H9 (cell line): ENCODE measurements at regions not wholly inside any gene's neighbourhood (a gene's known extent, or its start where the extent isn't known, plus 50 kb on each side); places are given as distances from the start of the nearest gene placed in this dataset.

Experiments
- DNase-seq: peaks from one replicate; pipeline ENCODE4 v3.0.0-alpha.2; 2017
- H2AFZ ChIP-seq: one replicate; pipeline ENCODE4 v1.6.1; 2013; ENCODE audit warnings: mild to moderate bottlenecking, low read length, control low read depth, moderate library complexity
- H2AK5ac ChIP-seq: 2 replicates; pipeline ENCODE4 v1.6.1; 2013; ENCODE audit warnings: low read length, control low read depth, mixed read lengths; ENCODE audit not compliant: insufficient read length
- H2BK120ac ChIP-seq: one replicate; pipeline ENCODE4 v1.6.1; 2013; ENCODE audit warnings: low read depth, mild to moderate bottlenecking, low read length, control low read depth, inconsistent platforms; ENCODE audit not compliant: poor library complexity, severe bottlenecking
- H2BK12ac ChIP-seq: 2 replicates; pipeline ENCODE4 v1.6.1; 2013; ENCODE audit warnings: low read length, control low read depth, mixed read lengths, low read depth; ENCODE audit not compliant: insufficient read length
- H2BK15ac ChIP-seq: 2 replicates; pipeline ENCODE4 v1.6.1; 2013; ENCODE audit warnings: low read depth, low read length, control low read depth
- H2BK20ac ChIP-seq: one replicate; pipeline ENCODE4 v1.6.1; 2013; ENCODE audit warnings: low read depth, mild to moderate bottlenecking, low read length, control low read depth, inconsistent platforms; ENCODE audit not compliant: poor library complexity, severe bottlenecking
- H2BK5ac ChIP-seq: 2 replicates; pipeline ENCODE4 v1.6.1; 2013; ENCODE audit warnings: low read length, control low read depth, mixed read lengths; ENCODE audit not compliant: insufficient read length
- H3K14ac ChIP-seq: 2 replicates; pipeline ENCODE4 v1.6.1; 2013; ENCODE audit warnings: low read length, control low read depth; ENCODE audit not compliant: insufficient read depth
- H3K18ac ChIP-seq: 2 replicates; pipeline ENCODE4 v1.6.1; 2013; ENCODE audit warnings: low read depth, mild to moderate bottlenecking, mixed read lengths, low read length, control low read depth; ENCODE audit not compliant: insufficient read length
- H3K23ac ChIP-seq: 2 replicates; pipeline ENCODE4 v1.6.1; 2013; ENCODE audit warnings: low read length, control low read depth, mixed read lengths, low read depth; ENCODE audit not compliant: insufficient read length
- H3K23me2 ChIP-seq: 2 replicates; pipeline ENCODE4 v1.6.1; 2013; ENCODE audit warnings: low read depth, mild to moderate bottlenecking, mixed read lengths, low read length, control low read depth; ENCODE audit not compliant: insufficient read length, poor library complexity, severe bottlenecking
- H3K27ac ChIP-seq: 2 replicates; pipeline ENCODE4 v1.5.1; 2013; ENCODE audit warnings: low read length, control low read depth, mixed read lengths, low read depth; ENCODE audit not compliant: insufficient read length
- H3K27me3 ChIP-seq: 2 replicates; pipeline ENCODE4 v1.6.1; 2013; ENCODE audit warnings: low read length, control low read depth, inconsistent platforms; ENCODE audit not compliant: insufficient read depth
- H3K4ac ChIP-seq: 2 replicates; pipeline ENCODE4 v1.6.1; 2013; ENCODE audit warnings: low read depth, mild to moderate bottlenecking, control low read depth, inconsistent platforms, low read length, moderate library complexity
- H3K4me1 ChIP-seq: 2 replicates; pipeline ENCODE4 v1.6.1; 2013; ENCODE audit warnings: low read length, control low read depth, inconsistent platforms; ENCODE audit not compliant: insufficient read depth
- H3K4me2 ChIP-seq: 2 replicates; pipeline ENCODE4 v1.6.1; 2013; ENCODE audit warnings: low read length, control low read depth, mixed read lengths; ENCODE audit not compliant: insufficient read length, insufficient read depth
- H3K56ac ChIP-seq: 2 replicates; pipeline ENCODE4 v1.6.1; 2013; ENCODE audit warnings: low read depth, mild to moderate bottlenecking, mixed read lengths, low read length, control low read depth; ENCODE audit not compliant: insufficient read length
- H3K79me1 ChIP-seq: 2 replicates; pipeline ENCODE4 v1.6.1; 2013; ENCODE audit warnings: low read depth, mild to moderate bottlenecking, moderate library complexity, low read length, control low read depth, inconsistent platforms; ENCODE audit not compliant: insufficient read depth, poor library complexity, severe bottlenecking
- H3K79me2 ChIP-seq: 2 replicates; pipeline ENCODE4 v1.6.1; 2013; ENCODE audit warnings: low read length, control low read depth, inconsistent platforms; ENCODE audit not compliant: insufficient read depth
- H3K9ac ChIP-seq: 2 replicates; pipeline ENCODE4 v1.6.1; 2013; ENCODE audit warnings: low read length, control low read depth, mixed read lengths; ENCODE audit not compliant: insufficient read length; ENCODE audit errors: extremely low read depth
- H3K9me3 ChIP-seq: one replicate; pipeline ENCODE4 v1.6.1; 2013; ENCODE audit warnings: low read depth, low read length, inconsistent platforms; ENCODE audit not compliant: control insufficient read depth
- H3T11ph ChIP-seq: one replicate; pipeline ENCODE4 v1.6.1; 2013; ENCODE audit warnings: mild to moderate bottlenecking, low read length, control low read depth, inconsistent platforms
- H4K20me1 ChIP-seq: one replicate; pipeline ENCODE4 v1.6.1; 2013; ENCODE audit not compliant: control insufficient read depth, insufficient read length, insufficient read depth
- H4K5ac ChIP-seq: 2 replicates; pipeline ENCODE4 v1.6.1; 2013; ENCODE audit warnings: low read depth, mild to moderate bottlenecking, mixed read lengths, low read length, control low read depth; ENCODE audit not compliant: insufficient read length
- H4K8ac ChIP-seq: replicated peaks from 2 replicates; pipeline ENCODE4 v1.6.1; 2013; ENCODE audit warnings: low read length, control low read depth, mixed read lengths, low read depth; ENCODE audit not compliant: insufficient read length
- H4K91ac ChIP-seq: 2 replicates; pipeline ENCODE4 v1.6.1; 2013; ENCODE audit warnings: low read depth, mild to moderate bottlenecking, moderate library complexity, mixed read lengths, low read length, control low read depth; ENCODE audit not compliant: insufficient read length
- H3K27ac Mint-ChIP-seq, 3 experiments: 2 replicates in 2 of 3; 3 replicates in 1 of 3; pipeline ENCODE4 v1.8.0; 2020 to 2021; ENCODE audit warnings: mixed read lengths in 3 of 3, mild to moderate bottlenecking in 1 of 3, moderate library complexity in 1 of 3
- H3K27me3 Mint-ChIP-seq: 2 replicates; pipeline ENCODE4 v1.8.0; 2021; ENCODE audit warnings: low read depth, mild to moderate bottlenecking, moderate library complexity, mixed read lengths
- H3K36me3 Mint-ChIP-seq, 3 experiments: 2 replicates in 2 of 3; 3 replicates in 1 of 3; pipeline ENCODE4 v1.8.0; 2020 to 2021; ENCODE audit warnings: low read depth in 3 of 3, mixed read lengths in 3 of 3; ENCODE audit not compliant: insufficient read depth in 1 of 3
- H3K4me1 Mint-ChIP-seq, 2 experiments: 2 replicates each; pipeline ENCODE4 v1.8.0; 2020; ENCODE audit warnings: mixed read lengths in 2 of 2
- H3K4me3 Mint-ChIP-seq, 2 experiments: 2 replicates in 1 of 2; 3 replicates in 1 of 2; pipeline ENCODE4 v1.8.0; 2020 to 2021; ENCODE audit warnings: mild to moderate bottlenecking in 2 of 2, mixed read lengths in 2 of 2, moderate library complexity in 1 of 2
- H3K9me3 Mint-ChIP-seq, 2 experiments: 2 replicates in 1 of 2; 3 replicates in 1 of 2; pipeline ENCODE4 v1.8.0; 2020; ENCODE audit warnings: mild to moderate bottlenecking in 2 of 2, mixed read lengths in 2 of 2, moderate library complexity in 1 of 2
- WGBS: extraction: QIAGEN DNeasy Blood & Tissue Kit; methylation state at CpG from one replicate; pipeline ENCODE4 v1.1.7; 2013; ENCODE audit warnings: missing lambda C conversion rate, low lambda C conversion rate, mixed read lengths; ENCODE audit not compliant: insufficient read length; ENCODE audit errors: extremely low coverage; 5-methylcytosine and 5-hydroxymethylcytosine counted together
- TF ChIP-seq, protein P1 (sequence below): fragments of 200-600 bp; sonication (generic); conservative IDR thresholded peaks from 3 replicates; pipeline ENCODE4 v1.8.0; 2021; ENCODE audit warnings: antibody characterized with exemption, mild to moderate bottlenecking

GRCh38 chr7:156318426-156318825 lies 322.1 kb upstream of the RNF32 start:
- Histone ChIP-seq H2AFZ (no peak overlapping the region), H3K9me3 (no peaks in the 10 kb centered on the region), H2BK120ac (no peak overlapping the region), H3K56ac (no peak overlapping the region), H3K23ac (no peak overlapping the region), H2BK20ac (no peak overlapping the region), H3K79me1 (no peaks in the 10 kb centered on the region), H2BK5ac (no peak overlapping the region), H2BK12ac (no peak overlapping the region), H3K27ac (no peak overlapping the region), H3K4me2 (no peak overlapping the region), H4K91ac (no peak overlapping the region), H2BK15ac (no peak overlapping the region), H3K14ac (no peak overlapping the region; the same call in 1 of the 2 replicates), H4K5ac (no peak overlapping the region), H3K4ac (no peak overlapping the region), H3K27me3 (no peaks in the 10 kb centered on the region), H2AK5ac (no peak overlapping the region), H3K9ac (no peak overlapping the region), H4K20me1 (no peaks in the 10 kb centered on the region), H3K79me2 (no peaks in the 10 kb centered on the region), H3T11ph (no peak overlapping the region), H4K8ac (no peak overlapping the region), H3K23me2 (no peaks in the 10 kb centered on the region), H3K4me1 (no peaks in the 10 kb centered on the region), H3K18ac (no peak overlapping the region)
- peaks cover 0 to 6% (median 0%) of the 10 kb centered on the region in 3 experiments; a peak in 4 of 7 replicates for H3K36me3 Mint-ChIP-seq
- TF ChIP-seq, protein P1, sequence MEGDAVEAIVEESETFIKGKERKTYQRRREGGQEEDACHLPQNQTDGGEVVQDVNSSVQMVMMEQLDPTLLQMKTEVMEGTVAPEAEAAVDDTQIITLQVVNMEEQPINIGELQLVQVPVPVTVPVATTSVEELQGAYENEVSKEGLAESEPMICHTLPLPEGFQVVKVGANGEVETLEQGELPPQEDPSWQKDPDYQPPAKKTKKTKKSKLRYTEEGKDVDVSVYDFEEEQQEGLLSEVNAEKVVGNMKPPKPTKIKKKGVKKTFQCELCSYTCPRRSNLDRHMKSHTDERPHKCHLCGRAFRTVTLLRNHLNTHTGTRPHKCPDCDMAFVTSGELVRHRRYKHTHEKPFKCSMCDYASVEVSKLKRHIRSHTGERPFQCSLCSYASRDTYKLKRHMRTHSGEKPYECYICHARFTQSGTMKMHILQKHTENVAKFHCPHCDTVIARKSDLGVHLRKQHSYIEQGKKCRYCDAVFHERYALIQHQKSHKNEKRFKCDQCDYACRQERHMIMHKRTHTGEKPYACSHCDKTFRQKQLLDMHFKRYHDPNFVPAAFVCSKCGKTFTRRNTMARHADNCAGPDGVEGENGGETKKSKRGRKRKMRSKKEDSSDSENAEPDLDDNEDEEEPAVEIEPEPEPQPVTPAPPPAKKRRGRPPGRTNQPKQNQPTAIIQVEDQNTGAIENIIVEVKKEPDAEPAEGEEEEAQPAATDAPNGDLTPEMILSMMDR, result no peak
- H3K4me3 Mint-ChIP-seq, result no peak overlapping the region
- no CpG with 5 or more reads among the region's 18 CpGs for WGBS
- no peaks in the 10 kb centered on the region for H3K27me3 Mint-ChIP-seq
- peaks cover 11 to 12% of the 10 kb centered on the region in 2 experiments for H3K9me3 Mint-ChIP-seq
- no peak for DNase-seq
- H3K4me1 Mint-ChIP-seq, result no peaks in the 10 kb centered on the region
- no peak overlapping the region; a peak in 1 of 7 replicates for H3K27ac Mint-ChIP-seq
